ENCODE measurements at regions not wholly inside any gene's neighbourhood (a gene's known extent, or its start where the extent isn't known, plus 50 kb on each side); places are given as distances from the start of the nearest gene placed in this dataset.

- Histone ChIP-seq H2AK5ac (ENCODE audit: insufficient read length, low read length) (no peak overlapping the region), H3T11ph (ENCODE audit: low read length) (no peak overlapping the region), H3K27me3 (ENCODE audit: insufficient read depth, low read length) (no peaks in the 10 kb centered on the region), H2BK120ac (ENCODE audit: low read depth, low read length, poor library complexity, severe bottlenecking) (no peak overlapping the region), H2BK20ac (ENCODE audit: low read depth, low read length, poor library complexity, severe bottlenecking) (no peak overlapping the region), H3K14ac (ENCODE audit: insufficient read depth, low read length) (no peak overlapping the region), H2BK15ac (ENCODE audit: low read depth, low read length) (no peak overlapping the region), H4K5ac (ENCODE audit: insufficient read length, low read depth, low read length) (no peak overlapping the region), H3K27ac (ENCODE audit: insufficient read length, low read depth, low read length) (no peak overlapping the region), H3K18ac (ENCODE audit: insufficient read length, low read depth, low read length) (no peak overlapping the region), H3K79me1 (ENCODE audit: insufficient read depth, low read depth, low read length, poor library complexity, severe bottlenecking) (no peaks in the 10 kb centered on the region), H3K9ac (ENCODE audit: extremely low read depth, insufficient read length, low read length) (no peak overlapping the region), H4K20me1 (ENCODE audit: control insufficient read depth, insufficient read depth, insufficient read length) (no peaks in the 10 kb centered on the region), H3K79me2 (ENCODE audit: insufficient read depth, low read length) (no peaks in the 10 kb centered on the region), H4K8ac (replicated peaks; ENCODE audit: insufficient read length, low read depth, low read length) (no peak overlapping the region), H3K4me2 (ENCODE audit: insufficient read depth, insufficient read length, low read length) (no peak overlapping the region), H3K9me3 (ENCODE audit: control insufficient read depth, low read depth, low read length) (no peaks in the 10 kb centered on the region), H3K4me1 (ENCODE audit: insufficient read depth, low read length) (no peaks in the 10 kb centered on the region), H3K23ac (ENCODE audit: insufficient read length, low read depth, low read length) (no peak overlapping the region), H4K91ac (ENCODE audit: insufficient read length, low read depth, low read length) (no peak overlapping the region), H2BK12ac (ENCODE audit: insufficient read length, low read depth, low read length) (no peak overlapping the region), H3K4ac (ENCODE audit: low read depth, low read length) (no peak overlapping the region), H3K23me2 (ENCODE audit: insufficient read length, low read depth, low read length, poor library complexity, severe bottlenecking) (no peaks in the 10 kb centered on the region), H2AFZ (ENCODE audit: low read length) (no peak overlapping the region), H3K56ac (ENCODE audit: insufficient read length, low read depth, low read length) (no peak overlapping the region), H2BK5ac (ENCODE audit: insufficient read length, low read length) (no peak overlapping the region)
- Mint-ChIP-seq H3K4me3 (no peak overlapping the region), H3K4me1 (no peaks in the 10 kb centered on the region), H3K9me3 (peaks cover 4 to 7% of the 10 kb centered on the region in 2 experiments; a peak in 4 of 5 replicates), H3K27me3 (ENCODE audit: low read depth) (no peaks in the 10 kb centered on the region), H3K27ac (no peak overlapping the region), H3K36me3 (ENCODE audit: insufficient read depth in 1 of 3, low read depth in 3 of 3) (0 out of 7 replicates have a peak, but pooled peaks cover 0 to 4% (median 0%) of the 10 kb centered on the region in 3 experiments)
- WGBS (ENCODE audit: extremely low coverage, insufficient read length, low lambda C conversion rate) = no CpG with 5 or more reads among the region's 4 CpGs
- DNase-seq = no peak
- TF ChIP-seq CTCF (conservative IDR thresholded peaks at IDR 0.05) = no peak
These were observed 637.5 kb downstream of the MBD2 start for GRCh38 chr18:53586923-53587322.

All from H9 (cell line).